ENCODE measurements at regions not wholly inside any gene's neighbourhood (a gene's known extent, or its start where the extent isn't known, plus 50 kb on each side); places are given as distances from the start of the nearest gene placed in this dataset.
A peak's percentile ranks its signal among the peaks of the same experiment; 100 is the strongest.

- peak; percentile 11 for TF ChIP-seq CTCF (IDR thresholded peaks at IDR 0.05; ENCODE audit: low read depth, low read length)
- DNase-seq (ENCODE audit: extremely low read depth, low read depth), result no peak
These were observed 682.6 kb downstream of the RWDD3 start for GRCh38 chr1:95916616-95917015.

GRCh38 chr1:95924684-95925083 lies 690.7 kb downstream of the RWDD3 start:
- no peak for TF ChIP-seq CTCF (IDR thresholded peaks at IDR 0.05; ENCODE audit: low read depth, low read length)
- DNase-seq (ENCODE audit: extremely low read depth, low read depth), result no peak

GRCh38 chr1:95926331-95926730 lies 692.3 kb downstream of the RWDD3 start:
- DNase-seq (ENCODE audit: extremely low read depth, low read depth), result no peak
- TF ChIP-seq CTCF (IDR thresholded peaks at IDR 0.05; ENCODE audit: low read depth, low read length), result no peak

GRCh38 chr1:95927061-95927460 lies 693.1 kb downstream of the RWDD3 start:
- no peak for DNase-seq (ENCODE audit: extremely low read depth, low read depth)
- no peak for TF ChIP-seq CTCF (IDR thresholded peaks at IDR 0.05; ENCODE audit: low read depth, low read length)

- TF ChIP-seq CTCF (IDR thresholded peaks at IDR 0.05; ENCODE audit: low read depth, low read length), result no peak
- no peak for DNase-seq (ENCODE audit: extremely low read depth, low read depth)
These were observed 701.7 kb downstream of the RWDD3 start for GRCh38 chr1:95935719-95936118.

GRCh38 chr1:95941121-95941798 lies 707.2 kb downstream of the RWDD3 start:
- no peak for DNase-seq (ENCODE audit: extremely low read depth, low read depth)
- TF ChIP-seq CTCF (IDR thresholded peaks at IDR 0.05; ENCODE audit: low read depth, low read length), result no peak

- no peak for DNase-seq (ENCODE audit: extremely low read depth, low read depth)
- TF ChIP-seq CTCF (IDR thresholded peaks at IDR 0.05; ENCODE audit: low read depth, low read length), result no peak
These were observed 714.0 kb downstream of the RWDD3 start for GRCh38 chr1:95948023-95948422.

Data from AG09319 (cell line).